Liver (tissue), 8 donors: ENCODE measurements at regions not wholly inside any gene's neighbourhood (a gene's known extent, or its start where the extent isn't known, plus 50 kb on each side); places are given as distances from the start of the nearest gene placed in this dataset.
"Not testable (repeated sequence)": the region's sequence is repeated elsewhere in the genome, so short reads cannot be mapped to it uniquely, and the experiment has no call there.

ENCODE experiments used
- DNase-seq: peaks from one replicate; pipeline ENCODE4 v3.0.0-alpha.2; 2017; ENCODE audit warnings: low spot score
- H3K27ac ChIP-seq, 2 donors: one replicate each; pipeline ENCODE4 v1.7.0; 2013; ENCODE audit warnings: inconsistent platforms in 2 of 2, low read length in 2 of 2, control low read depth in 1 of 2, low read depth in 1 of 2, mild to moderate bottlenecking in 1 of 2
- H3K27me3 ChIP-seq, 4 donors: one replicate each; pipeline versions ENCODE4 v1.6.1 to v1.7.0; 2013; ENCODE audit warnings: low read length in 3 of 4, inconsistent platforms in 1 of 4, mild to moderate bottlenecking in 1 of 4, moderate library complexity in 1 of 4; ENCODE audit not compliant: control insufficient read depth in 4 of 4, insufficient read depth in 4 of 4
- H3K36me3 ChIP-seq, 4 donors: one replicate each; pipeline versions ENCODE4 v1.6.1 to v1.7.0; 2013; ENCODE audit warnings: low read length in 3 of 4, mild to moderate bottlenecking in 3 of 4, low read depth in 1 of 4, moderate library complexity in 1 of 4; ENCODE audit not compliant: control insufficient read depth in 4 of 4, insufficient read depth in 3 of 4
- H3K4me1 ChIP-seq, 4 donors: one replicate each; pipeline versions ENCODE4 v1.6.1 to v1.7.0; 2013; ENCODE audit warnings: low read length in 3 of 4, mild to moderate bottlenecking in 3 of 4, moderate library complexity in 1 of 4; ENCODE audit not compliant: control insufficient read depth in 4 of 4, insufficient read depth in 4 of 4
- H3K4me3 ChIP-seq, 3 donors: one replicate each; pipeline versions ENCODE4 v1.6.1 to v1.7.0; 2013; ENCODE audit warnings: low read length in 3 of 3, control low read depth in 1 of 3, low read depth in 1 of 3, mild to moderate bottlenecking in 1 of 3
- H3K9ac ChIP-seq, 2 donors: one replicate each; pipeline ENCODE4 v1.7.0; 2013; ENCODE audit warnings: low read length in 2 of 2, mild to moderate bottlenecking in 2 of 2, moderate library complexity in 2 of 2, control low read depth in 1 of 2, low read depth in 1 of 2
- H3K9me3 ChIP-seq, 4 donors: one replicate each; pipeline versions ENCODE4 v1.6.1 to v1.7.0; 2013; ENCODE audit warnings: low read length in 3 of 4; ENCODE audit not compliant: control insufficient read depth in 4 of 4
- ATF3 ChIP-seq: IDR thresholded peaks from 2 replicates; pipeline ENCODE4 v1.6.1; 2016; ENCODE audit warnings: antibody characterized with exemption
- CTCF ChIP-seq: fragments of 150-350 bp; IDR thresholded peaks from 2 replicates; pipeline ENCODE4 v1.5.1; 2017; ENCODE audit warnings: improper control_type of control experiment, low read depth, low read length; ENCODE audit not compliant: missing input control
- FOXA1 ChIP-seq: IDR thresholded peaks from 2 replicates; pipeline ENCODE4 v1.6.1; 2016; ENCODE audit warnings: antibody characterized with exemption
- FOXA2 ChIP-seq: IDR thresholded peaks from 2 replicates; pipeline ENCODE4 v1.6.1; 2016; ENCODE audit warnings: antibody characterized with exemption
- GABPA ChIP-seq, 2 donors: IDR thresholded peaks in 1 of 2; conservative IDR thresholded peaks in 1 of 2; 2 replicates each; pipeline ENCODE4 v1.6.1; 2016; ENCODE audit warnings: antibody characterized with exemption in 2 of 2, mild to moderate bottlenecking in 1 of 2, moderate library complexity in 1 of 2
- HNF4A ChIP-seq, 2 donors: conservative IDR thresholded peaks; 2 replicates each; pipeline ENCODE4 v1.6.1; 2016; ENCODE audit warnings: antibody characterized with exemption in 2 of 2, mild to moderate bottlenecking in 2 of 2
- HNF4G ChIP-seq: IDR thresholded peaks from 2 replicates; pipeline ENCODE4 v1.6.1; 2016; ENCODE audit warnings: antibody characterized with exemption
- MAX ChIP-seq: IDR thresholded peaks from 2 replicates; pipeline ENCODE4 v1.6.1; 2016; ENCODE audit warnings: antibody characterized with exemption
- NR2F2 ChIP-seq: IDR thresholded peaks from 2 replicates; pipeline ENCODE4 v1.6.1; 2016; ENCODE audit warnings: antibody characterized with exemption
- RAD21 ChIP-seq, 2 donors: IDR thresholded peaks; 2 replicates each; pipeline ENCODE4 v1.6.1; 2016; ENCODE audit warnings: antibody characterized with exemption in 2 of 2, mild to moderate bottlenecking in 2 of 2
- REST ChIP-seq: IDR thresholded peaks from 2 replicates; pipeline ENCODE4 v1.6.1; 2016; ENCODE audit warnings: antibody characterized with exemption, mild to moderate bottlenecking
- RXRA ChIP-seq, 2 donors: IDR thresholded peaks; 2 replicates each; pipeline ENCODE4 v1.6.1; 2017 to 2018; ENCODE audit warnings: antibody characterized with exemption in 2 of 2, mild to moderate bottlenecking in 1 of 2
- SP1 ChIP-seq: IDR thresholded peaks from 2 replicates; pipeline ENCODE4 v1.6.1; 2018; ENCODE audit warnings: antibody characterized with exemption, mild to moderate bottlenecking
- TAF1 ChIP-seq: conservative IDR thresholded peaks from 2 replicates; pipeline ENCODE4 v1.6.1; 2016; ENCODE audit warnings: antibody characterized with exemption, mild to moderate bottlenecking
- YY1 ChIP-seq: IDR thresholded peaks from 2 replicates; pipeline ENCODE4 v1.6.1; 2016; ENCODE audit warnings: antibody characterized with exemption, mild to moderate bottlenecking
- WGBS: extraction: QIAGEN DNeasy Blood & Tissue Kit; methylation state at CpG from one replicate; pipeline ENCODE4 v1.1.7; 2013; 5-methylcytosine and 5-hydroxymethylcytosine counted together
- donor health status: healthy.
- donor health status: healthy.
- donor health status: healthy.
- donor health status: healthy.
- donor health status: healthy.

- Histone ChIP-seq H3K4me1 (peaks cover 0 to 5% (median 4%) of the 10 kb centered on the region in 4 donors), H3K4me3 (no peak overlapping the region), H3K36me3 (no peaks in the 10 kb centered on the region), H3K27me3 (no peaks in the 10 kb centered on the region), H3K9ac (no peak overlapping the region), H3K27ac (no peak overlapping the region), H3K9me3 (no peaks in the 10 kb centered on the region)
- WGBS: 47% methylated on average over 1 of the region's 1 CpG
- DNase-seq: no peak
- TF ChIP-seq ATF3: no peak
- no peak for TF ChIP-seq YY1
- TF ChIP-seq FOXA1: no peak
- TF ChIP-seq FOXA2: no peak
- TF ChIP-seq GABPA (IDR thresholded peaks at IDR 0.05 in 1 of 2, conservative IDR thresholded peaks at IDR 0.05 in 1 of 2): no peak
- no peak for TF ChIP-seq CTCF
- TF ChIP-seq TAF1: no peak
- TF ChIP-seq SP1: no peak
- no peak for TF ChIP-seq HNF4G
Measured at GRCh38 chr5:108686676-108687075, 61.0 kb upstream of the FER start.

GRCh38 chr5:108685448-108686216, 62.1 kb upstream of the FER start:
- H3K9me3 ChIP-seq, H3K9ac ChIP-seq, H3K36me3 ChIP-seq, H3K27ac ChIP-seq, H3K4me3 ChIP-seq, H3K27me3 ChIP-seq, H3K4me1 ChIP-seq: not testable (repeated sequence)
- peak; percentile 39 for DNase-seq
- WGBS: 40% methylated on average over 19 of the region's 19 CpGs
- TF ChIP-seq RAD21 (IDR thresholded peaks at IDR 0.05) (peak in 1 of 2 donors; percentile 21), HNF4A (conservative IDR thresholded peaks at IDR 0.05) (peak in 1 of 2 donors; percentile 48), FOXA1 (peak; percentile 66), SP1 (peak; percentile 36), FOXA2 (peak; percentile 66), YY1 (peak; percentile 51)

- H3K36me3 ChIP-seq: no peaks in the 10 kb centered on the region
- no peak overlapping the region for H3K9ac ChIP-seq
- peaks cover 0 to 5% (median 4%) of the 10 kb centered on the region in 4 donors for H3K4me1 ChIP-seq
- H3K27ac ChIP-seq: no peak overlapping the region
- WGBS: 16% methylated on average over 5 of the region's 5 CpGs
- H3K9me3 ChIP-seq: no peaks in the 10 kb centered on the region
- H3K27me3 ChIP-seq: no peaks in the 10 kb centered on the region
- TF ChIP-seq YY1: no peak
- TF ChIP-seq CTCF: peak; percentile 85
- TF ChIP-seq SP1: no peak
- TF ChIP-seq RXRA (IDR thresholded peaks at IDR 0.05): peak in 1 of 2 donors; percentile 12
- TF ChIP-seq FOXA1: no peak
- no peak for TF ChIP-seq HNF4A (conservative IDR thresholded peaks at IDR 0.05)
- TF ChIP-seq RAD21 (IDR thresholded peaks at IDR 0.05): peak; percentile 93 to 97
- no peak for TF ChIP-seq MAX
- no peak for TF ChIP-seq GABPA (IDR thresholded peaks at IDR 0.05 in 1 of 2, conservative IDR thresholded peaks at IDR 0.05 in 1 of 2)
- TF ChIP-seq REST: no peak
- TF ChIP-seq NR2F2: peak; percentile 19
- DNase-seq: no peak
- H3K4me3 ChIP-seq: peak overlapping the region in 1 of 3 donors; percentile 19
Measured at GRCh38 chr5:108681079-108681921, 66.4 kb upstream of the FER start.
